ENCODE measurements at regions not wholly inside any gene's neighbourhood (a gene's known extent, or its start where the extent isn't known, plus 50 kb on each side); places are given as distances from the start of the nearest gene placed in this dataset.

GRCh38 chr2:24432735-24433134, 58.3 kb upstream of the NCOA1 start:
- Histone ChIP-seq H3K36me3 (no peaks in the 10 kb centered on the region), H3K4me1 (peaks cover 0 to 34% of the 10 kb centered on the region in 2 donors), H3K4me3 (no peak overlapping the region), H3K27ac (no peak overlapping the region), H3K27me3 (no peaks in the 10 kb centered on the region), H3K9me3 (no peaks in the 10 kb centered on the region)
- TF ChIP-seq CTCF (IDR thresholded peaks at IDR 0.05): no peak
- DNase-seq (ENCODE audit: low spot score): no peak

DNA sequence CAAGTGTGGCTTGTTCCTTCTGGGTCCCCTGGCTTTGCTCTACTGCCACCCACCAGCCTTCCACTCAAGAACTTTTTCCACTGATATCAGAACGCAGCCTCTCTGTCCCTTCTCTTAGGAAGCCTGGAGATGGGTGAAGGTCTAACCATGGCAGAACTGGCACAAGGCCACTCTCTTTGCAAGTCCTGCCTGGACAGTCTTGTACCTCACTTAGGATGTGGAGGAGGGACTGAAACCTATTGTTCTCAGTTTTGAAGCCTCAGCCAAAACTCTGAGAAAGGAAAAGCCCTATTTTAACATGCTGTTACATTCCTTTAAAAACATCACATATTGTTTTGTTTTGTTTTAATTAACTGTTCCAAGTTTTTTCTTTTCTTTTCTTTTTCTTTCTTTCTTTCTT, 58.9 kb upstream of the NCOA1 start:
- no peak overlapping the region for H3K27ac ChIP-seq
- no peaks in the 10 kb centered on the region for H3K27me3 ChIP-seq
- no peak overlapping the region for H3K4me3 ChIP-seq
- no peaks in the 10 kb centered on the region for H3K36me3 ChIP-seq
- no peak for DNase-seq (ENCODE audit: low spot score)
- peaks cover 0 to 34% of the 10 kb centered on the region in 2 donors for H3K4me1 ChIP-seq
- no peak for TF ChIP-seq CTCF (IDR thresholded peaks at IDR 0.05)
- no peaks in the 10 kb centered on the region for H3K9me3 ChIP-seq

GRCh38 chr2:24429197-24430074, 61.6 kb upstream of the NCOA1 start:
- no peak for DNase-seq (ENCODE audit: low spot score)
- Histone ChIP-seq H3K27ac (no peak overlapping the region), H3K4me1 (peaks cover 0 to 15% of the 10 kb centered on the region in 2 donors), H3K9me3 (no peaks in the 10 kb centered on the region), H3K4me3 (no peak overlapping the region), H3K36me3 (no peaks in the 10 kb centered on the region), H3K27me3 (no peaks in the 10 kb centered on the region)
- no peak for TF ChIP-seq CTCF (IDR thresholded peaks at IDR 0.05)

GRCh38 chr2:24424387-24424786, 64.1 kb upstream of the ITSN2 start:
- no peak for TF ChIP-seq CTCF (IDR thresholded peaks at IDR 0.05)
- no peaks in the 10 kb centered on the region for H3K27me3 ChIP-seq

GRCh38 chr2:24423095-24423494, 62.8 kb upstream of the ITSN2 start:
- TF ChIP-seq CTCF (IDR thresholded peaks at IDR 0.05): no peak
- no peaks in the 10 kb centered on the region for H3K27me3 ChIP-seq

More at GRCh38 chr2:24424387-24424786, 64.1 kb upstream of the ITSN2 start:
- H3K9me3 ChIP-seq: no peaks in the 10 kb centered on the region
- DNase-seq (ENCODE audit: low spot score): no peak
- H3K4me3 ChIP-seq: no peak overlapping the region
- no peaks in the 10 kb centered on the region for H3K36me3 ChIP-seq
- peaks cover 0 to 3% of the 10 kb centered on the region in 2 donors for H3K4me1 ChIP-seq
- H3K27ac ChIP-seq: no peak overlapping the region

More at GRCh38 chr2:24423095-24423494, 62.8 kb upstream of the ITSN2 start:
- Histone ChIP-seq H3K9me3 (no peaks in the 10 kb centered on the region), H3K4me3 (no peak overlapping the region), H3K4me1 (no peaks in the 10 kb centered on the region), H3K27ac (no peak overlapping the region), H3K36me3 (no peaks in the 10 kb centered on the region)
- DNase-seq (ENCODE audit: low spot score): peak; percentile 21

Measured in right atrium auricular region (tissue), 2 donors.